Endothelial cell (in vitro differentiated cells): ENCODE measurements at regions not wholly inside any gene's neighbourhood (a gene's known extent, or its start where the extent isn't known, plus 50 kb on each side); places are given as distances from the start of the nearest gene placed in this dataset.

ENCODE experiments used
- DNase-seq: peaks from one replicate; pipeline ENCODE4 v3.0.0; 2021; ENCODE audit warnings: low spot score
- H3K27ac Mint-ChIP-seq: one replicate; pipeline ENCODE4 v1.8.0; 2021; ENCODE audit warnings: mixed read lengths, inconsistent platforms; ENCODE audit not compliant: unreplicated experiment
- H3K27me3 Mint-ChIP-seq: one replicate; pipeline ENCODE4 v1.8.0; 2021; ENCODE audit warnings: mild to moderate bottlenecking, moderate library complexity, mixed read lengths, inconsistent platforms; ENCODE audit not compliant: unreplicated experiment
- H3K36me3 Mint-ChIP-seq: one replicate; pipeline ENCODE4 v1.8.0; 2021; ENCODE audit warnings: mild to moderate bottlenecking, low read depth, mixed read lengths, inconsistent platforms; ENCODE audit not compliant: unreplicated experiment
- H3K4me1 Mint-ChIP-seq: one replicate; pipeline ENCODE4 v1.8.0; 2021; ENCODE audit warnings: mild to moderate bottlenecking, mixed read lengths, inconsistent platforms; ENCODE audit not compliant: unreplicated experiment
- H3K4me3 Mint-ChIP-seq: one replicate; pipeline ENCODE4 v1.8.0; 2021; ENCODE audit warnings: mild to moderate bottlenecking, mixed read lengths, inconsistent platforms; ENCODE audit not compliant: unreplicated experiment
- H3K9me3 Mint-ChIP-seq: one replicate; pipeline ENCODE4 v1.8.0; 2021; ENCODE audit warnings: mixed read lengths, inconsistent platforms; ENCODE audit not compliant: unreplicated experiment
- TF ChIP-seq, protein P1 (sequence below): fragments of 200-600 bp; sonication (generic); IDR thresholded peaks from one replicate; pipeline ENCODE4 v1.5.0; 2021; ENCODE audit warnings: antibody characterized with exemption; ENCODE audit not compliant: unreplicated experiment

DNA sequence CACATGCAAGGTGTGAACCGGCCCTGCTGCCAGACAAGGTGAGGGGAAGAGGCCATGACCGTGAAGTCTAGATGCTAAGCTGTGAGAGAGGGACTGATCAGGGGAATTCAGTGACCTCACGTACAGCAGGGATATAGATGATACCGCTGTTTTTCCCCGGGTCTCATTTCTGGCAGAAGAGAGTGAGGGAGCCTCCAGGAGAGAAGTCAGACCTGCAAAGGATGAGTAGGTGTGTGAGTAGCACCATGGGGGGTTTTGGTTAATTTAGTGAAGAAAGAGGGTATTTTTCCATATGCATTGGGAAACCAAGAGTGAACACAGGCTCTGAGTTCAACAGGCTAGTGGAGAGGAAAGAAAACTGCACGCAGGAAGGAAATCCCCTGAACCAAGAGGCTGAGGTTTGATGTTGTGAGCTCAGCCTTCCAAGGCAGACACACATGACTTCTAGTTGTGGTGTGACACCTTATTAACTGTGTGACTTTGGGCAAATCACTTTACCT lies 127.6 kb upstream of the GATB start:
- H3K4me1 Mint-ChIP-seq: peaks cover 8% of the 10 kb centered on the region
- TF ChIP-seq, protein P1, sequence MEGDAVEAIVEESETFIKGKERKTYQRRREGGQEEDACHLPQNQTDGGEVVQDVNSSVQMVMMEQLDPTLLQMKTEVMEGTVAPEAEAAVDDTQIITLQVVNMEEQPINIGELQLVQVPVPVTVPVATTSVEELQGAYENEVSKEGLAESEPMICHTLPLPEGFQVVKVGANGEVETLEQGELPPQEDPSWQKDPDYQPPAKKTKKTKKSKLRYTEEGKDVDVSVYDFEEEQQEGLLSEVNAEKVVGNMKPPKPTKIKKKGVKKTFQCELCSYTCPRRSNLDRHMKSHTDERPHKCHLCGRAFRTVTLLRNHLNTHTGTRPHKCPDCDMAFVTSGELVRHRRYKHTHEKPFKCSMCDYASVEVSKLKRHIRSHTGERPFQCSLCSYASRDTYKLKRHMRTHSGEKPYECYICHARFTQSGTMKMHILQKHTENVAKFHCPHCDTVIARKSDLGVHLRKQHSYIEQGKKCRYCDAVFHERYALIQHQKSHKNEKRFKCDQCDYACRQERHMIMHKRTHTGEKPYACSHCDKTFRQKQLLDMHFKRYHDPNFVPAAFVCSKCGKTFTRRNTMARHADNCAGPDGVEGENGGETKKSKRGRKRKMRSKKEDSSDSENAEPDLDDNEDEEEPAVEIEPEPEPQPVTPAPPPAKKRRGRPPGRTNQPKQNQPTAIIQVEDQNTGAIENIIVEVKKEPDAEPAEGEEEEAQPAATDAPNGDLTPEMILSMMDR: no peak
- no peaks in the 10 kb centered on the region for H3K36me3 Mint-ChIP-seq
- no peaks in the 10 kb centered on the region for H3K27me3 Mint-ChIP-seq
- H3K4me3 Mint-ChIP-seq: no peak overlapping the region
- no peak for DNase-seq
- H3K27ac Mint-ChIP-seq: no peak overlapping the region
- H3K9me3 Mint-ChIP-seq: no peaks in the 10 kb centered on the region

DNA sequence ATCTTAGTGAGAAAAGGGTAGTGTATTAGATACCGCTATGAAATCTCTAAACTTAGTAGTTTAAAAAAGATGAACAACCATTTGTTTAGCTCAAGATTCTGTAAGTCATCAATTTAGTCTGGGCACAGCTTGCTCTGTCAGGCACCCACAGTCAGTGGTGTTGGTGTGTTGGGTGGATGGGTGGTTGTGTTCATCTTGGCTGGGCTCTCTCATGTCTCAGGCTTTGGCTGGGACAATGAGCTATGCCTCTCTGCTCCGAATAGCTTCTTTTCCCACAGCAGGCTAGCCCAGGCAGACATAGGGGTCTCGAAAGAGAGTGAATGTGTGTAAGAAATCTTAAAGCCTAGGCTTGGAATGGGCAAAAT lies 127.0 kb upstream of the GATB start:
- Mint-ChIP-seq H3K4me3 (no peak overlapping the region), H3K4me1 (peaks cover 5% of the 10 kb centered on the region), H3K9me3 (no peaks in the 10 kb centered on the region), H3K36me3 (no peaks in the 10 kb centered on the region), H3K27ac (no peak overlapping the region), H3K27me3 (no peaks in the 10 kb centered on the region)
- TF ChIP-seq, protein P1: no peak
- DNase-seq: no peak

DNA sequence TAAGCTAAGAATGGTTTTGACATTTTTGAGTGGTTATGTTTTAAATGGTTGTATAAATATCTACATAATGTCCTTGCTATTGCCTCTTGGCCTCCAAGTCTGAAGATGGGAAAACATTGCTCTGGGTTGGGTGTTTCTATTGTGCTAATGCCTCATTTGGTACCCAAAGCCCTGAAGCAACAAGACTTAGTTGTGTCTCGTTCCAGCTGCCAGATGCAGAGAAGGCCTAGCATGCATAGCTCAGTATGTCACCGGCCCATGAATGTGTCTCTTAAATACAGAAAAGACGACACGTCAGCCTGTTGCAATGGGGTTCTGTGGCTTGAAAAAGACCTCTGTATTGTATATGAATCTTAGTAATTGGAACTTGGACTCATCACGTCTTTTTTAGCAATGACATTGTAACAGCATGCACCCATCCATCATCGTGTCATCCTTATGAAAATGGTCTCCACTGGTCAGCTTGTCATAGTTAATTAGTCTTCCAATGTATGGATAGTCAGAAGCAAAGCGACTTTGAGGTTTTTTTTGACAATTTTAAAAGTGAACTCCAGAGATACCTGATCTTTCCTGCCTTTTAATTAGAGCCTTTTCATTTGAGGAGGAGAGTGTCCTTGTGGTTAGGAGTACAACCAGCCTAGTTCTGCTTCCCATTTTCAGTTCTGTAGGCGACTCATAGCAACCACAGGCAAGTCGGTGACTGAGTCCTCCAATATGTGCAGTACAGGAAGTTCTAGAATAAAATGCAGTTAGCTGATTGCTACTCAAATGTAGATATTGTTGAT lies 126.4 kb upstream of the GATB start:
- Mint-ChIP-seq H3K27me3 (no peaks in the 10 kb centered on the region), H3K27ac (no peak overlapping the region), H3K4me3 (no peak overlapping the region), H3K9me3 (no peaks in the 10 kb centered on the region), H3K4me1 (peaks cover 2% of the 10 kb centered on the region), H3K36me3 (no peaks in the 10 kb centered on the region)
- TF ChIP-seq, protein P1: no peak
- DNase-seq: no peak

DNA sequence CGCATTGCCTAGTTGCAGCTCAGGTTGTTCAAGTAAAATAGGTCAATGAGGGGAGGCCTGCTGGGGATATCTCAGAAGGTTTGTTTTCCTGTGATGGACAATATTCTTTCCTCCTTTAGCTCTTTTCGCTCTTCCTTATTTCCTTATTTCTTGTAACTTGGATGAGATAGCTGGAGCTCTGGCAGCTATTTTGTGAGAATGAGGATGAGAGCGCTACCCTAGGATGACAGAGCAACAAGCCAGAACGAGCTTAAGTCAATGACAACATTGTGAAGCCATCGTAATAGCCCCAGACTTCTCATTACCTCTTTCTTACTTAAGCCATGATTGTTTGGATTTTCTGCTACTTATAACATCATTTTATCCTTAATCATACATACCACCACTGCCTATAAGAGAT lies 124.3 kb upstream of the GATB start:
- no peak for DNase-seq
- Mint-ChIP-seq H3K9me3 (no peaks in the 10 kb centered on the region), H3K27ac (no peak overlapping the region), H3K36me3 (no peaks in the 10 kb centered on the region), H3K4me1 (no peaks in the 10 kb centered on the region), H3K4me3 (no peak overlapping the region), H3K27me3 (no peaks in the 10 kb centered on the region)
- TF ChIP-seq, protein P1: no peak

- Mint-ChIP-seq H3K9me3 (no peaks in the 10 kb centered on the region), H3K4me3 (no peak overlapping the region), H3K27ac (no peak overlapping the region), H3K4me1 (no peaks in the 10 kb centered on the region), H3K27me3 (no peaks in the 10 kb centered on the region), H3K36me3 (no peaks in the 10 kb centered on the region)
- TF ChIP-seq, protein P1: no peak
- DNase-seq: no peak
These were observed 122.9 kb upstream of the GATB start for GRCh38 chr4:151883747-151884146.
